HCT116 (cell line): ENCODE measurements at regions not wholly inside any gene's neighbourhood (a gene's known extent, or its start where the extent isn't known, plus 50 kb on each side); places are given as distances from the start of the nearest gene placed in this dataset.

Experiments used
- ATAC-seq: fragments of 200-7000 bp; cut with Tn5 transposase; 2 replicates; pipeline ENCODE4 v1.9.1; 2020; ENCODE audit warnings: mild to moderate bottlenecking, moderate library complexity
- BruUV-seq: library from RNA; stranded (reverse); fragments of 400-500 nt; replicated peaks from 2 replicates; lab custom pipeline; 2021; lab: Mats Ljungman, UMichigan
- CTCF ChIA-PET: fragments of 300-600 bp; sonication (Branson Sonifier 250); formaldehyde crosslinking; loops from one replicate; lab custom pipeline; 2021; ENCODE audit warnings: antibody characterized with exemption; lab: Charles Lee
- POLR2A ChIA-PET: fragments of 300-600, 350-600 bp; sonication (Branson Sonifier 250); formaldehyde crosslinking; loops from one replicate; lab custom pipeline; 2021; ENCODE audit warnings: antibody characterized with exemption; lab: Charles Lee
- RAD21 ChIA-PET, 2 experiments: fragments of 300-600 bp; sonication (Branson Sonifier 250); formaldehyde crosslinking; loops; one replicate each; lab custom pipeline; 2023; ENCODE audit warnings: low total read pairs in 2 of 2; ENCODE audit not compliant: uncharacterized antibody in 2 of 2, unreplicated experiment in 2 of 2, low non-redundant PET in 1 of 2; lab: Charles Lee
- DNase-seq: peaks from one replicate; pipeline ENCODE4 v3.0.0-alpha.2; 2010; ENCODE audit warnings: low read depth, low spot score
- H2AFZ ChIP-seq: fragments of 200-600 bp; shearing (Covaris generic), sonication (generic); 2 replicates; pipeline ENCODE4 v1.6.1; 2017; ENCODE audit warnings: low read depth, mixed run types, mixed read lengths, antibody characterized with exemption, low read length; ENCODE audit not compliant: poor library complexity, severe bottlenecking
- H3K27ac ChIP-seq: 2 replicates; pipeline ENCODE4 v1.5.1; 2012; ENCODE audit warnings: low read depth, low read length
- H3K27me3 ChIP-seq: fragments of 200-600 bp; sonication (generic); 2 replicates; pipeline ENCODE4 v1.6.1; 2016; ENCODE audit warnings: mixed run types, low read length, mixed read lengths; ENCODE audit not compliant: insufficient read depth
- H3K36me3 ChIP-seq, 2 experiments: fragments of 200-500 bp in 1 of 2; fragments of 200-600 bp in 1 of 2; sonication (Bioruptor generic) in 1 of 2; sonication (generic) in 1 of 2; 2 replicates each; pipeline versions ENCODE4 v1.5.1 to v1.6.1; 2014 to 2016; ENCODE audit warnings: low read length in 2 of 2, inconsistent platforms in 1 of 2, mixed read lengths in 1 of 2, mixed run types in 1 of 2; ENCODE audit not compliant: insufficient read depth in 2 of 2, control insufficient read depth in 1 of 2
- H3K4me1 ChIP-seq, 2 experiments: fragments of 200-600 bp in 1 of 2; sonication (generic) in 1 of 2; 2 replicates each; pipeline versions ENCODE4 v1.5.1 to v1.6.1; 2012 to 2017; ENCODE audit warnings: low read length in 2 of 2, inconsistent platforms in 1 of 2, mild to moderate bottlenecking in 1 of 2, mixed read lengths in 1 of 2, mixed run types in 1 of 2, moderate library complexity in 1 of 2; ENCODE audit not compliant: insufficient read depth in 2 of 2, control insufficient read depth in 1 of 2
- H3K4me2 ChIP-seq: fragments of 200-600 bp; sonication (generic); 2 replicates; pipeline ENCODE4 v1.6.1; 2017; ENCODE audit warnings: mixed run types, low read length, mixed read lengths
- H3K4me3 ChIP-seq, 2 experiments: fragments of 200-600 bp in 1 of 2; sonication (generic) in 1 of 2; replicated peaks in 1 of 2; 2 replicates each; pipeline ENCODE4 v1.5.1; 2011 to 2016; ENCODE audit warnings: low read length in 2 of 2, control low read depth in 1 of 2, low read depth in 1 of 2, mild to moderate bottlenecking in 1 of 2, mixed read lengths in 1 of 2, mixed run types in 1 of 2
- H3K79me2 ChIP-seq: fragments of 200-600 bp; sonication (generic); 2 replicates; pipeline ENCODE4 v1.6.1; 2017; ENCODE audit warnings: mild to moderate bottlenecking, mixed run types, low read length, moderate library complexity, mixed read lengths; ENCODE audit not compliant: insufficient read depth
- H3K9ac ChIP-seq: fragments of 200-600 bp; sonication (generic); 2 replicates; pipeline ENCODE4 v1.6.1; 2016; ENCODE audit warnings: low read length, mixed read lengths
- H3K9me2 ChIP-seq: fragments of 200-600 bp; sonication (generic), shearing (Covaris generic); 2 replicates; pipeline ENCODE4 v1.6.1; 2017; ENCODE audit warnings: mixed run types, mild to moderate bottlenecking, moderate library complexity; ENCODE audit not compliant: insufficient read depth
- H3K9me3 ChIP-seq, 2 experiments: fragments of 200-500 bp in 1 of 2; fragments of 200-600 bp in 1 of 2; sonication (Bioruptor generic) in 1 of 2; sonication (generic) in 1 of 2; 2 replicates each; pipeline ENCODE4 v1.6.1; 2014 to 2017; ENCODE audit warnings: low read length in 2 of 2, mixed read lengths in 2 of 2, inconsistent platforms in 1 of 2, low read depth in 1 of 2, mild to moderate bottlenecking in 1 of 2, mixed run types in 1 of 2, moderate library complexity in 1 of 2; ENCODE audit not compliant: control insufficient read depth in 1 of 2, insufficient read depth in 1 of 2
- H4K20me1 ChIP-seq: fragments of 200-600 bp; sonication (generic), shearing (Covaris generic); 2 replicates; pipeline ENCODE4 v1.6.1; 2017; ENCODE audit warnings: mixed run types, mild to moderate bottlenecking, moderate library complexity; ENCODE audit not compliant: insufficient read depth
- CBX3 ChIP-seq: IDR thresholded peaks from 2 replicates; pipeline ENCODE4 v1.6.1; 2012; ENCODE audit warnings: low read depth
- CEBPB ChIP-seq: IDR thresholded peaks from 2 replicates; pipeline ENCODE4 v1.6.1; 2012; ENCODE audit warnings: low read depth
- CTCF ChIP-seq, 3 experiments: fragments of 200-600 bp in 1 of 3; sonication (generic) in 1 of 3; IDR thresholded peaks in 2 of 3; conservative IDR thresholded peaks in 1 of 3; 2 replicates each; pipeline ENCODE4 v1.5.1; 2012 to 2017; ENCODE audit warnings: low read depth in 2 of 3, low read length in 2 of 3, antibody characterized with exemption in 1 of 3, borderline replicate concordance in 1 of 3, control low read depth in 1 of 3, mild to moderate bottlenecking in 1 of 3, mixed read lengths in 1 of 3, mixed run types in 1 of 3, moderate library complexity in 1 of 3; ENCODE audit not compliant: insufficient read depth in 1 of 3
- EGR1 ChIP-seq: IDR thresholded peaks from 2 replicates; pipeline ENCODE4 v1.6.1; 2012; ENCODE audit warnings: low read depth
- ELF1 ChIP-seq: IDR thresholded peaks from 2 replicates; pipeline ENCODE4 v1.6.1; 2012; ENCODE audit warnings: low read depth, borderline replicate concordance
- EZH2 ChIP-seq: fragments of 200-600 bp; sonication (generic); IDR thresholded peaks from 2 replicates; pipeline ENCODE4 v1.6.1; 2017; ENCODE audit warnings: antibody characterized with exemption, mixed run types
- MAX ChIP-seq: IDR thresholded peaks from 2 replicates; pipeline ENCODE4 v1.6.1; 2012
- POLR2A ChIP-seq: IDR thresholded peaks from 2 replicates; pipeline ENCODE4 v1.7.0; 2011; ENCODE audit warnings: borderline replicate concordance; ENCODE audit not compliant: insufficient read depth, insufficient read length; ENCODE audit errors: extremely low read depth
- POLR2AphosphoS5 ChIP-seq: IDR thresholded peaks from 2 replicates; pipeline ENCODE4 v1.6.1; 2011; ENCODE audit warnings: mild to moderate bottlenecking, low read depth, low read length, moderate library complexity
- SRF ChIP-seq: IDR thresholded peaks from 2 replicates; pipeline ENCODE4 v1.6.1; 2012; ENCODE audit warnings: low read depth
- YY1 ChIP-seq: IDR thresholded peaks from 2 replicates; pipeline ENCODE4 v1.6.1; 2011; ENCODE audit warnings: low read length, low read depth, moderate library complexity, mild to moderate bottlenecking; ENCODE audit not compliant: insufficient replicate concordance; ENCODE audit errors: extremely low read depth
- ZFX ChIP-seq: fragments of 450-650 bp; IDR thresholded peaks from 2 replicates; pipeline ENCODE4 v1.6.1; 2017
- intact Hi-C: fragments of 100-400 bp; cut with micrococcal nuclease; formaldehyde crosslinking; loops from 2 replicates; pipeline ENCODE4 v1.10.0; 2022
- TF ChIP-seq, protein P1 (sequence below): IDR thresholded peaks from 2 replicates; pipeline ENCODE4 v1.6.1; 2011; ENCODE audit warnings: mild to moderate bottlenecking, low read length, moderate library complexity; ENCODE audit not compliant: insufficient replicate concordance; ENCODE audit errors: extremely low read depth

GRCh38 chr7:37570145-37570544 is 113.4 kb upstream of the GPR141 start:
- Histone ChIP-seq H3K36me3 (no peaks in the 10 kb centered on the region), H3K9ac (no peak overlapping the region), H2AFZ (no peak overlapping the region), H4K20me1 (no peaks in the 10 kb centered on the region), H3K27ac (no peak overlapping the region), H3K4me3 (no peak overlapping the region), H3K27me3 (0 out of 2 replicates have a peak, but pooled peaks cover 6% of the 10 kb centered on the region), H3K79me2 (no peaks in the 10 kb centered on the region), H3K4me2 (no peak overlapping the region), H3K4me1 (no peaks in the 10 kb centered on the region), H3K9me2 (no peaks in the 10 kb centered on the region), H3K9me3 (no peaks in the 10 kb centered on the region)
- ChIA-PET RAD21 (no interaction called here), POLR2A (no interaction called here), CTCF (no interaction called here)
- BruUV-seq: no TSS peak
- ATAC-seq: no peak
- TF ChIP-seq POLR2A (no peak), EZH2 (no peak), YY1 (no peak), CEBPB (no peak), CTCF (IDR thresholded peaks at IDR 0.05 in 2 of 3, conservative IDR thresholded peaks at IDR 0.05 in 1 of 3; ENCODE audit: borderline replicate concordance in 1 of 3, insufficient read depth in 1 of 3, low read depth in 2 of 3, low read length in 2 of 3) (no peak), ZFX (no peak)
- no peak for DNase-seq
- intact Hi-C loops: no loop called here

- Histone ChIP-seq H4K20me1 (no peaks in the 10 kb centered on the region), H3K79me2 (no peaks in the 10 kb centered on the region), H3K4me1 (no peaks in the 10 kb centered on the region), H3K9ac (no peak overlapping the region), H3K9me2 (no peaks in the 10 kb centered on the region), H3K4me2 (no peak overlapping the region), H3K9me3 (no peaks in the 10 kb centered on the region), H3K27ac (no peak overlapping the region)
- ATAC-seq (no peak), DNase-seq (no peak)
- no peak for TF ChIP-seq CBX3
- TF ChIP-seq EGR1: no peak
- TF ChIP-seq ELF1: no peak
- no peak for TF ChIP-seq POLR2AphosphoS5
- no peak for TF ChIP-seq SRF
- no peak for TF ChIP-seq MAX
- no peak for TF ChIP-seq YY1
- TF ChIP-seq, protein P1, sequence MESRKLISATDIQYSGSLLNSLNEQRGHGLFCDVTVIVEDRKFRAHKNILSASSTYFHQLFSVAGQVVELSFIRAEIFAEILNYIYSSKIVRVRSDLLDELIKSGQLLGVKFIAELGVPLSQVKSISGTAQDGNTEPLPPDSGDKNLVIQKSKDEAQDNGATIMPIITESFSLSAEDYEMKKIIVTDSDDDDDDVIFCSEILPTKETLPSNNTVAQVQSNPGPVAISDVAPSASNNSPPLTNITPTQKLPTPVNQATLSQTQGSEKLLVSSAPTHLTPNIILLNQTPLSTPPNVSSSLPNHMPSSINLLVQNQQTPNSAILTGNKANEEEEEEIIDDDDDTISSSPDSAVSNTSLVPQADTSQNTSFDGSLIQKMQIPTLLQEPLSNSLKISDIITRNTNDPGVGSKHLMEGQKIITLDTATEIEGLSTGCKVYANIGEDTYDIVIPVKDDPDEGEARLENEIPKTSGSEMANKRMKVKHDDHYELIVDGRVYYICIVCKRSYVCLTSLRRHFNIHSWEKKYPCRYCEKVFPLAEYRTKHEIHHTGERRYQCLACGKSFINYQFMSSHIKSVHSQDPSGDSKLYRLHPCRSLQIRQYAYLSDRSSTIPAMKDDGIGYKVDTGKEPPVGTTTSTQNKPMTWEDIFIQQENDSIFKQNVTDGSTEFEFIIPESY: no peak
- TF ChIP-seq, all 23 proteins: peak for 0
- Histone ChIP-seq H3K36me3 (no peaks in the 10 kb centered on the region), H3K27me3 (0 out of 2 replicates have a peak, but pooled peaks cover 10% of the 10 kb centered on the region), H2AFZ (no peak overlapping the region), H3K4me3 (no peak overlapping the region)
- POLR2A ChIA-PET: no interaction called here
- no TSS peak for BruUV-seq
- intact Hi-C loops: no loop called here
- RAD21 ChIA-PET: no interaction called here
- CTCF ChIA-PET: no interaction called here
Measured at GRCh38 chr7:37571806-37572205, 111.8 kb upstream of the GPR141 start.
